ENCODE measurements at regions not wholly inside any gene's neighbourhood (a gene's known extent, or its start where the extent isn't known, plus 50 kb on each side); places are given as distances from the start of the nearest gene placed in this dataset.

DNA sequence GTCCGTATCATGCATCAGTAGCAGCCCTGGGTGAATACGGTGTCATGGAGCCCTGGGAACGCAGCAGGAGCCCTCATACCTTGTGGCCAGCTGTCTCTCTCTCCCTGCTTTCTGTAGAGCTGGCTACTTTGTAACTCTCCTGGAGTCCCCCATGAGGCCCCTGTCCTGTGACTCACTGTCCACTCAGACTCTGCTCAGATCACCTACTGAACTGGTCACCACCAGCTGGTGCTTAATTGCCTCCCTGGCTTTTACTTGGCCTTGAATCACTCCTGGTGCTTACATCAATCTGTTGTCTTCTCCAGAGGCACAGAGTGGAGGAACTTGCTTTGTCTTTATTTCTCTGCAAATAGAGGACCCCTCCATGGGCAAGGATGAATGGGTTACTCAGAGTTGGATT lies 172.7 kb downstream of the HRH4 start:
- Histone ChIP-seq H2BK20ac (ENCODE audit: low read depth, low read length, poor library complexity, severe bottlenecking) (no peak overlapping the region), H3K79me2 (ENCODE audit: insufficient read depth, low read length) (no peaks in the 10 kb centered on the region), H3K14ac (ENCODE audit: insufficient read depth, low read length) (no peak overlapping the region), H4K20me1 (ENCODE audit: control insufficient read depth, insufficient read depth, insufficient read length) (no peaks in the 10 kb centered on the region), H3K23ac (ENCODE audit: insufficient read length, low read depth, low read length) (no peak overlapping the region), H3K27me3 (ENCODE audit: insufficient read depth, low read length) (no peaks in the 10 kb centered on the region), H3K4me1 (ENCODE audit: insufficient read depth, low read length) (no peaks in the 10 kb centered on the region), H3K23me2 (ENCODE audit: insufficient read length, low read depth, low read length, poor library complexity, severe bottlenecking) (peaks cover 3% of the 10 kb centered on the region), H3K18ac (ENCODE audit: insufficient read length, low read depth, low read length) (no peak overlapping the region), H3K9ac (ENCODE audit: extremely low read depth, insufficient read length, low read length) (no peak overlapping the region), H3T11ph (ENCODE audit: low read length) (no peak overlapping the region), H2BK15ac (ENCODE audit: low read depth, low read length) (no peak overlapping the region), H2AFZ (ENCODE audit: low read length) (no peak overlapping the region), H3K27ac (ENCODE audit: insufficient read length, low read depth, low read length) (no peak overlapping the region), H2BK12ac (ENCODE audit: insufficient read length, low read depth, low read length) (no peak overlapping the region), H3K56ac (ENCODE audit: insufficient read length, low read depth, low read length) (no peak overlapping the region), H2BK5ac (ENCODE audit: insufficient read length, low read length) (no peak overlapping the region), H4K5ac (ENCODE audit: insufficient read length, low read depth, low read length) (no peak overlapping the region), H2AK5ac (ENCODE audit: insufficient read length, low read length) (no peak overlapping the region), H2BK120ac (ENCODE audit: low read depth, low read length, poor library complexity, severe bottlenecking) (no peak overlapping the region), H3K9me3 (ENCODE audit: control insufficient read depth, low read depth, low read length) (no peaks in the 10 kb centered on the region), H4K8ac (replicated peaks; ENCODE audit: insufficient read length, low read depth, low read length) (no peak overlapping the region), H3K4ac (ENCODE audit: low read depth, low read length) (no peak overlapping the region), H3K79me1 (ENCODE audit: insufficient read depth, low read depth, low read length, poor library complexity, severe bottlenecking) (no peaks in the 10 kb centered on the region), H3K4me2 (ENCODE audit: insufficient read depth, insufficient read length, low read length) (no peak overlapping the region), H4K91ac (ENCODE audit: insufficient read length, low read depth, low read length) (no peak overlapping the region)
- DNase-seq: no peak
- WGBS (ENCODE audit: extremely low coverage, insufficient read length, low lambda C conversion rate): no CpG with 5 or more reads among the region's 3 CpGs
- no peak overlapping the region for H3K27ac Mint-ChIP-seq
- no peaks in the 10 kb centered on the region; the same call in 1 of the 2 replicates for H3K27me3 Mint-ChIP-seq (ENCODE audit: low read depth)
- H3K9me3 Mint-ChIP-seq: no peaks in the 10 kb centered on the region
- peaks cover 13 to 25% of the 10 kb centered on the region in 2 experiments for H3K4me1 Mint-ChIP-seq
- TF ChIP-seq, protein P1, sequence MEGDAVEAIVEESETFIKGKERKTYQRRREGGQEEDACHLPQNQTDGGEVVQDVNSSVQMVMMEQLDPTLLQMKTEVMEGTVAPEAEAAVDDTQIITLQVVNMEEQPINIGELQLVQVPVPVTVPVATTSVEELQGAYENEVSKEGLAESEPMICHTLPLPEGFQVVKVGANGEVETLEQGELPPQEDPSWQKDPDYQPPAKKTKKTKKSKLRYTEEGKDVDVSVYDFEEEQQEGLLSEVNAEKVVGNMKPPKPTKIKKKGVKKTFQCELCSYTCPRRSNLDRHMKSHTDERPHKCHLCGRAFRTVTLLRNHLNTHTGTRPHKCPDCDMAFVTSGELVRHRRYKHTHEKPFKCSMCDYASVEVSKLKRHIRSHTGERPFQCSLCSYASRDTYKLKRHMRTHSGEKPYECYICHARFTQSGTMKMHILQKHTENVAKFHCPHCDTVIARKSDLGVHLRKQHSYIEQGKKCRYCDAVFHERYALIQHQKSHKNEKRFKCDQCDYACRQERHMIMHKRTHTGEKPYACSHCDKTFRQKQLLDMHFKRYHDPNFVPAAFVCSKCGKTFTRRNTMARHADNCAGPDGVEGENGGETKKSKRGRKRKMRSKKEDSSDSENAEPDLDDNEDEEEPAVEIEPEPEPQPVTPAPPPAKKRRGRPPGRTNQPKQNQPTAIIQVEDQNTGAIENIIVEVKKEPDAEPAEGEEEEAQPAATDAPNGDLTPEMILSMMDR (conservative IDR thresholded peaks at IDR 0.05): no peak
- H3K36me3 Mint-ChIP-seq (ENCODE audit: insufficient read depth in 1 of 3, low read depth in 3 of 3): no peaks in the 10 kb centered on the region
- H3K4me3 Mint-ChIP-seq: no peak overlapping the region
